Sigmoid colon (tissue), 6 donors: ENCODE measurements at regions not wholly inside any gene's neighbourhood (a gene's known extent, or its start where the extent isn't known, plus 50 kb on each side); places are given as distances from the start of the nearest gene placed in this dataset.

Experiments used
- DNase-seq: peaks from one replicate; pipeline ENCODE4 v3.0.0-alpha.2; 2019
- H3K27ac ChIP-seq, 4 donors: fragments of 200-600 bp; sonication (generic); one replicate each; pipeline ENCODE4 v1.5.1; 2016 to 2019; ENCODE audit warnings: mild to moderate bottlenecking in 1 of 4
- H3K27me3 ChIP-seq, 3 donors: fragments of 200-600 bp; sonication (generic); one replicate each; pipeline ENCODE4 v1.5.1; 2019; ENCODE audit warnings: mild to moderate bottlenecking in 1 of 3
- H3K36me3 ChIP-seq, 4 donors: fragments of 200-600 bp; sonication (generic); one replicate each; pipeline ENCODE4 v1.5.1; 2016 to 2019
- H3K4me1 ChIP-seq, 4 donors: fragments of 200-600 bp; sonication (generic); one replicate each; pipeline ENCODE4 v1.5.1; 2017 to 2019
- H3K4me3 ChIP-seq, 4 donors: fragments of 200-600 bp; sonication (generic); one replicate each; pipeline ENCODE4 v1.5.1; 2017 to 2019; ENCODE audit warnings: mild to moderate bottlenecking in 2 of 4, moderate library complexity in 1 of 4
- H3K9me3 ChIP-seq, 4 donors: fragments of 200-600 bp in 3 of 4; sonication (generic) in 3 of 4; one replicate each; pipeline versions ENCODE4 v1.5.1 to v1.6.1; 2013 to 2019
- EP300 ChIP-seq, 4 donors: sonication (generic); formaldehyde crosslinking; IDR thresholded peaks; one replicate each; pipeline ENCODE4 v1.6.1; 2017; ENCODE audit warnings: antibody characterized with exemption in 4 of 4
- POLR2A ChIP-seq, 2 donors: fragments of 450-650 bp; IDR thresholded peaks; one replicate each; pipeline ENCODE4 v1.6.1; 2016; ENCODE audit warnings: antibody characterized with exemption in 2 of 2, mild to moderate bottlenecking in 2 of 2, moderate library complexity in 2 of 2
- POLR2AphosphoS5 ChIP-seq, 4 donors: sonication (generic); formaldehyde crosslinking; IDR thresholded peaks; one replicate each; pipeline ENCODE4 v1.6.1; 2017; ENCODE audit warnings: antibody characterized with exemption in 4 of 4
- WGBS, 2 donors: extraction: QIAGEN DNeasy Blood & Tissue Kit; methylation state at CpG; one replicate each; pipeline ENCODE4 v1.1.7; 2013; 5-methylcytosine and 5-hydroxymethylcytosine counted together
- intact Hi-C: fragments of 100-400 bp; cut with DNase I; formaldehyde crosslinking; loops from one replicate; pipeline ENCODE4 v1.15.1; 2023
- TF ChIP-seq, protein P1 (sequence below), 4 experiments: fragments of 450-650 bp in 3 of 4; fragments of 200-600 bp in 1 of 4; IDR thresholded peaks; one replicate each; pipeline ENCODE4 v1.5.1; 2016 to 2019; ENCODE audit warnings: antibody characterized with exemption in 4 of 4, mild to moderate bottlenecking in 3 of 4, moderate library complexity in 2 of 4
- donor health status: healthy with polysubstance abuse.
- donor health status: healthy.

GRCh38 chr7:70944516-70944915 is 187.4 kb upstream of the GALNT17 start:
- DNase-seq = no peak
- TF ChIP-seq POLR2AphosphoS5 (IDR thresholded peaks at IDR 0.05) = no peak
- TF ChIP-seq, protein P1, sequence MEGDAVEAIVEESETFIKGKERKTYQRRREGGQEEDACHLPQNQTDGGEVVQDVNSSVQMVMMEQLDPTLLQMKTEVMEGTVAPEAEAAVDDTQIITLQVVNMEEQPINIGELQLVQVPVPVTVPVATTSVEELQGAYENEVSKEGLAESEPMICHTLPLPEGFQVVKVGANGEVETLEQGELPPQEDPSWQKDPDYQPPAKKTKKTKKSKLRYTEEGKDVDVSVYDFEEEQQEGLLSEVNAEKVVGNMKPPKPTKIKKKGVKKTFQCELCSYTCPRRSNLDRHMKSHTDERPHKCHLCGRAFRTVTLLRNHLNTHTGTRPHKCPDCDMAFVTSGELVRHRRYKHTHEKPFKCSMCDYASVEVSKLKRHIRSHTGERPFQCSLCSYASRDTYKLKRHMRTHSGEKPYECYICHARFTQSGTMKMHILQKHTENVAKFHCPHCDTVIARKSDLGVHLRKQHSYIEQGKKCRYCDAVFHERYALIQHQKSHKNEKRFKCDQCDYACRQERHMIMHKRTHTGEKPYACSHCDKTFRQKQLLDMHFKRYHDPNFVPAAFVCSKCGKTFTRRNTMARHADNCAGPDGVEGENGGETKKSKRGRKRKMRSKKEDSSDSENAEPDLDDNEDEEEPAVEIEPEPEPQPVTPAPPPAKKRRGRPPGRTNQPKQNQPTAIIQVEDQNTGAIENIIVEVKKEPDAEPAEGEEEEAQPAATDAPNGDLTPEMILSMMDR (IDR thresholded peaks at IDR 0.05) = no peak
- TF ChIP-seq POLR2A (IDR thresholded peaks at IDR 0.05) = no peak
- no peak overlapping the region for H3K27ac ChIP-seq
- H3K27me3 ChIP-seq = no peaks in the 10 kb centered on the region
- H3K36me3 ChIP-seq = no peaks in the 10 kb centered on the region
- no peaks in the 10 kb centered on the region for H3K4me1 ChIP-seq
- intact Hi-C loops = no loop called here
- H3K9me3 ChIP-seq = peaks cover 0 to 7% (median 2%) of the 10 kb centered on the region in 4 donors
- no peak overlapping the region for H3K4me3 ChIP-seq
- WGBS, 2 donors = 74 to 77% methylated on average over 4 of the region's 4 CpGs

- no peak overlapping the region for H3K4me3 ChIP-seq
- H3K27me3 ChIP-seq = no peaks in the 10 kb centered on the region
- no peak for TF ChIP-seq POLR2A (IDR thresholded peaks at IDR 0.05)
- TF ChIP-seq POLR2AphosphoS5 (IDR thresholded peaks at IDR 0.05) = no peak
- WGBS, 2 donors = 67 to 82% methylated on average over 2 of the region's 2 CpGs
- no peaks in the 10 kb centered on the region for H3K4me1 ChIP-seq
- H3K36me3 ChIP-seq = no peaks in the 10 kb centered on the region
- DNase-seq = no peak
- H3K27ac ChIP-seq = no peak overlapping the region
- H3K9me3 ChIP-seq = peaks cover 0 to 7% (median 2%) of the 10 kb centered on the region in 4 donors
- intact Hi-C loops = no loop called here
Observed at GRCh38 chr7:70947181-70947580, 184.8 kb upstream of the GALNT17 start.

GRCh38 chr7:70949862-70950261 is 182.1 kb upstream of the GALNT17 start:
- no peak for DNase-seq
- H3K27ac ChIP-seq = no peak overlapping the region
- H3K27me3 ChIP-seq = no peaks in the 10 kb centered on the region
- H3K4me1 ChIP-seq = no peaks in the 10 kb centered on the region
- no peak overlapping the region for H3K4me3 ChIP-seq
- no peaks in the 10 kb centered on the region for H3K36me3 ChIP-seq
- TF ChIP-seq POLR2AphosphoS5 (IDR thresholded peaks at IDR 0.05) = no peak
- TF ChIP-seq POLR2A (IDR thresholded peaks at IDR 0.05) = no peak
- no peak for TF ChIP-seq EP300 (IDR thresholded peaks at IDR 0.05)
- TF ChIP-seq, protein P1 (IDR thresholded peaks at IDR 0.05) = no peak
- H3K9me3 ChIP-seq = peaks cover 0 to 7% (median 2%) of the 10 kb centered on the region in 4 donors
- intact Hi-C loops = no loop called here

DNA sequence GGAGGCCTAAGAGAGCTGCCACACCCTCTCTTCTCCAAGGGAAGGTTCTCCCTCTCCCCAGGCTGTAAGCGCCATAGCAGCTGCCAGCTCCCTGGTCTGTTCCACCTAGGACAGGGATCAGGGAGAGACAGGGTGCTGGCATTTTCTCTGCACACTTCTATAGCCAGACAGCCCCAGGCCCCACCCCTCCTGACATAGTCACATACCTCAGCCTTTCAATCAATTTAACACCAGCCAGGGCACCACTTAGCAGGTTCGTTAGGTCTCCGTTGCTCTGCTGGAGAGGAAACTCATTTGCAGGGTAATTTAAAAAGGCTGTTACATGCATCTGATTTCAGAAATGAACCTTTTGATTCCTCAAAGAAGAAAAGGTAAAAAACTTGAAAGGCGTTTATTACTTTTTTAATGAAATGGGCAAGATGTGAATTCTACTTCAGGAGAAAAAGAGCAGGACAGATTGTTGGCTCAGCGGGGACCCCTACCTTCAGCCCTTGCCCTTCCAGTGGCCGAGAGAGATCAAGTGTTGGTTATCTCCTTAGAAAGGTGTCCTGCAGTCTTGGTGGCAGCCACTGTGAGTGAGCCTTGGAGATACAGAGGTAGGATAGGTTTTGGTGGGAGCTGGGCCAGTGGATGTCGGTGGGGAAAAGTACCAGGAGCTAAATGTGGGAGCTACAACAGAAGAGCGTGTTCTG is 180.5 kb upstream of the GALNT17 start:
- Histone ChIP-seq H3K9me3 (peaks cover 0 to 7% (median 2%) of the 10 kb centered on the region in 4 donors), H3K36me3 (no peaks in the 10 kb centered on the region), H3K27me3 (no peaks in the 10 kb centered on the region), H3K27ac (no peak overlapping the region), H3K4me3 (no peak overlapping the region), H3K4me1 (no peaks in the 10 kb centered on the region)
- no peak for DNase-seq
- TF ChIP-seq POLR2AphosphoS5 (IDR thresholded peaks at IDR 0.05) = no peak
- TF ChIP-seq POLR2A (IDR thresholded peaks at IDR 0.05) = no peak
- TF ChIP-seq, protein P1 (IDR thresholded peaks at IDR 0.05) = no peak
- no peak for TF ChIP-seq EP300 (IDR thresholded peaks at IDR 0.05)
- 83 to 89% methylated on average over 8 of the region's 8 CpGs for WGBS, 2 donors
- intact Hi-C loops = no loop called here

GRCh38 chr7:70952311-70952710 is 179.6 kb upstream of the GALNT17 start:
- 86 to 88% methylated on average over 8 of the region's 8 CpGs for WGBS, 2 donors
- no peak for DNase-seq
- TF ChIP-seq, protein P1 (IDR thresholded peaks at IDR 0.05) = no peak
- TF ChIP-seq EP300 (IDR thresholded peaks at IDR 0.05) = no peak
- no peak for TF ChIP-seq POLR2A (IDR thresholded peaks at IDR 0.05)
- TF ChIP-seq POLR2AphosphoS5 (IDR thresholded peaks at IDR 0.05) = no peak
- Histone ChIP-seq H3K4me3 (no peak overlapping the region), H3K27ac (no peak overlapping the region), H3K4me1 (no peaks in the 10 kb centered on the region), H3K9me3 (peaks cover 0 to 7% (median 2%) of the 10 kb centered on the region in 4 donors), H3K27me3 (no peaks in the 10 kb centered on the region), H3K36me3 (no peaks in the 10 kb centered on the region)
- intact Hi-C loops = no loop called here
